ENCODE measurements at regions not wholly inside any gene's neighbourhood (a gene's known extent, or its start where the extent isn't known, plus 50 kb on each side); places are given as distances from the start of the nearest gene placed in this dataset.

- no peak for TF ChIP-seq CTCF (IDR thresholded peaks at IDR 0.05; ENCODE audit: low read depth, low read length, missing input control)
- no peak for TF ChIP-seq RAD21 (IDR thresholded peaks at IDR 0.05)
- no peak for TF ChIP-seq MAX (IDR thresholded peaks at IDR 0.05)
- TF ChIP-seq FOXA1 (IDR thresholded peaks at IDR 0.05): no peak
- no peak for TF ChIP-seq REST (IDR thresholded peaks at IDR 0.05)
Measured at GRCh38 chr14:96727491-96727890, 69.7 kb upstream of the VRK1 start.
